GM19395 (cell line): ENCODE measurements at regions not wholly inside any gene's neighbourhood (a gene's known extent, or its start where the extent isn't known, plus 50 kb on each side); places are given as distances from the start of the nearest gene placed in this dataset.
"Not testable (repeated sequence)": the region's sequence is repeated elsewhere in the genome, so short reads cannot be mapped to it uniquely, and the experiment has no call there.

Source experiments
- ATAC-seq: cut with Tn5 transposase; IDR thresholded peaks from one replicate; pipeline ENCODE4 v1.9.1; 2021; ENCODE audit warnings: mild to moderate bottlenecking, moderate library complexity; ENCODE audit not compliant: unreplicated experiment

DNA sequence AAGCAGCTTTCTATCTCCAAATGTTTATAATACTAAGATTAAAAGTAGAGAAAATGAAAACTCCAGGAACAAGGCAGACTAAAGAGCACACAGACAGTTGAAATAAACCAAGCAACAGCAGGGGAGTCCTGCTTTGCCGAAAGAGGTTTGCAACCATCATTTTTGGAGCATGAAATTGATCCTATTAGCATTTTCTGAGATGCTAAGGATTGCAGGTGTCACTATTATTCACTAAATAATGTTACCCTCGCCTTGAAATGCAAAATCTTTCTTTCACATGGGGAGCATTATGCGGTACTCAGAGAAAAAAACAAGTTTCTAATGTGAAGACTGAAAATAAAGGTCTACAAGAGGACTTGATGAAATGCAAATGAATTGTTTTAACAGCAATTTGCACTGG, 81.7 kb upstream of the DNAJC10 start:
- ATAC-seq, result no peak

DNA sequence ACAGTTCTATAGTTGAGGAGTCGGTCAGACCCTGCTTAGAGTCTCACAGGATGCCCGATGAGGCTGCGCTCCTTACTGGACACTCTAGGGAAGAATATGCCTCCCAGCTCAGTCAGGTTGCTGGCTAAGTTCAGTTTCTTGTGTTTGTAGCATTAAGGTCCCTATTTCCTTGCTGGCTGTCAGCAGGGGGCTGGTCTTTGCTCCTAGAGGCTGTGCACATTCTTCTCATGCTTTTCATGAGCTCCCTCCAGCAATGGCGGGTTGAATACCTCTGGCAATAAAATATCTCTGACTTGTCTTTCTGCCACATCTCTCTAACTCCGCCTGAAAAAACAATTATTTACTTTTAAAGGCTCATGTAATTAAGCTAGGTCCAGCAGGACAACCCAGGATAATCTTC, 79.4 kb upstream of the DNAJC10 start:
- ATAC-seq, result no peak

DNA sequence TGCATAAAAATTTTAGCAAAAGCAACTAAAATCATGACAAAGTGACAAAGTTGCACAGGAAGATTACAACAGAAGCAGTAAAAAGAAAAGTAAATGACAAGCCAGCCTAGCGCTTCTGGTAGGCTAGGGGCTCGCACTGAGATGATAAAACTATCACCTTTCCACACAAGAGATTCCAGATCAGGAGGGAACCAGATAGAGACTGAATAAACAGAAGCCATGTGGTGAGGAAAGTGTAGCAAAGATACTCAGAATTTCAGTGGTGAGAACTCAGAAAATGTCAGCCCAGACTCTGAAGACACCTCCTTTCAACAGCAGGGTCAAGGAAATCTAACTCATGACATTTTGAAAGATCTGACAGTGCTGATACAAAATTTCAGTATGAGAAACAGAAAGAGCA, 77.4 kb upstream of the DNAJC10 start:
- no peak for ATAC-seq

DNA sequence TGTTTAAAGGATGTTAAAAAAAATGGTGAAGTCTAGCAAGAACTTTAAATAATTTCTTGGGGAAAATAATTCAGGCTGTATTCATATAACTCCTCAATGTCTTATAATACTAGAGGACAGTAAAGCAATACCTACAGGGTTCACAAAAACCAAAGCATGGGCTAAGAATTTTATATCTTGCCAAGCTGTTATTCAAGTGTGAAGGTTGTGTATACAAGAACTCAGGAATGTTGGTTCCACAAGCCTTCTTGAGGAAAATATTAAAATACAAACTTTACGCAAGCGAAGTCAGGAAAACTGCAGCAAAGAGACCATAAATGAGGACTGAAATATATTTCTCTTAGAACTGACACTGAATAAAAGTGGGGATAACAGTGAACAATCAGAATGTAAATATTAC, 76.1 kb upstream of the DNAJC10 start:
- ATAC-seq, result no peak

DNA sequence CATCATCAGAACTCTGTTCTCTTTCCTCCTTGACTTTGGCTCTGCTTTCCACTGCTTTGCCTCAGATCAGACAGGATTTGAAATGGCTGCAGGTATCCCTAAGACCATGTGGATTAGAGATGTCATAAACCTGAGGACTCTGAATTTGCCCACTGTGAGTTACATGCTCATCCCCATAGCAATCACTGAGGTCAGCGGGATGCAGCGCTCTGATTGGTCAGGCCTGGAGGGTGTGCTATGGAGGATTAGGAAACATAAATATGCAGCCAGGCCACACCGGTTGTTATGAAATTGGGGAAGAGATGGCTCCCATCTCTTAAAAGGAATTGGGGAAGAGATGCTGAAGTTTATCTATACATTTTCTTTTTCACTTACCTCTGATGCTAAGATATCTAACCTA, 73.7 kb upstream of the DNAJC10 start:
- ATAC-seq, result peak; percentile 99

DNA sequence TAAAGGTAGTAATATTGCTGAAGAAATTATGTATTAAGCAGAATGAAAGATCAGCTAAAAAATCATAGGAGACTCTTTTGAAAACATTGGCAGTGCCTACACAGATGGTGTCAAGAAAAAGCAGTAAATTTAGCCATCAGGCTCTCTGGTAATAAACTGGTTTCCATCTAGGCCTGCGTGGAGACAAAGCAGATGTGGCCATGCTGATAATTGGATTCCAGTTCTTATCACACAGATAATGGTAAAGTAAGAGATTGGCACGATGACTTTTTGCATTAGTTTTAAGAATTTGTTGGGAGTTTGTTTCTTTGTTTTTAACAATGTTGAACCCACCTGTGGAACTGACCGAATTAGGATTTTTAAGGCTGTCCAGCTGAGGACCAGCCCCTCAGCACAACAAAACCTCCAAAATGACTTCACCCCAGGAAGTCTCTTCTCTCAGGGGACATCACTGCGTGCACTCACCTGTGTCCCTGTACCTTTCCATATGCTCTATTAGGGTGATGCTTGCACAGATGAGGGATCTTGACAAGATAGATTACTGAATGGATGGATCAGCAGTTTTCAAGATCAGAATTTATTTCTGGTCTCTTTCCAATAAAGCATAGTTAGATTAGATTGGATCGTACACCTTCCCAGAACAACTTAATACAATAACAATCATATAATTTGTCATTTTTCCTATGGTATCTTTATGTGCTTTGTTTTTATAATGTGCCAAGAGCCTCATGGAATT, 69.1 kb upstream of the DNAJC10 start:
- no peak for ATAC-seq

DNA sequence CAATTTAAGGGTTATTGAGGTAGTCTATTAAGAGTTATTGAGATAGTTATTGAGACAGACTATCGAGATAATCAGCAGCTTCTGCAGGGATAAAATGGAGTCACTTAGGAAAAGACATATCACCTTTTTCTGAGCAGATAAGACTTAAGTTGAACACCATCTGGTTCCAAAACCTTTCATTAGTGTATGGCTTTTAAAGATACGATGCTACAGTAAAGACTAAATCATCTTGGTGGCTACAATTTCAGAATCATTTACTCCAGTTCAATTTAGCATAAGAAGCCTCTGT, 68.6 kb upstream of the DNAJC10 start:
- ATAC-seq, result no peak

DNA sequence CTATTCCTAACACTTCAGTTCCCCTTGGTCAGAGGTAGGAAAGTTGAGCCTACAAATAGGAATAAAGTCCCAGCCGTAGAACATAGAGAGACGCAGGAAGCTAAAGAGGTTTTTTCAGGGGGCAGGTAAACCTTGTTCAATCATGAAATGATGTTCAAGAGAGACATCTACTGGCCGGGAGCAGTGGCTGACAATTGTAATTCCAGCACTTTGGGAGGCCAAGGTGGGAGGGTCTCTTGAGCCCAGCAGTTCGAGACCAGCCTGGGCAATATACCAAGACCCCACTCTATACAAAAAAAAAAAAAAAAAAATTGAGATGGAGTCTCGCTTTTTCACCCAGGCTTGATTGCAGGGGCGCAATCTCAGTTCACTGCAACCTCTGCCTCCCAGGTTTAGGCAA, 66.7 kb upstream of the DNAJC10 start:
- peak; percentile 76 for ATAC-seq

DNA sequence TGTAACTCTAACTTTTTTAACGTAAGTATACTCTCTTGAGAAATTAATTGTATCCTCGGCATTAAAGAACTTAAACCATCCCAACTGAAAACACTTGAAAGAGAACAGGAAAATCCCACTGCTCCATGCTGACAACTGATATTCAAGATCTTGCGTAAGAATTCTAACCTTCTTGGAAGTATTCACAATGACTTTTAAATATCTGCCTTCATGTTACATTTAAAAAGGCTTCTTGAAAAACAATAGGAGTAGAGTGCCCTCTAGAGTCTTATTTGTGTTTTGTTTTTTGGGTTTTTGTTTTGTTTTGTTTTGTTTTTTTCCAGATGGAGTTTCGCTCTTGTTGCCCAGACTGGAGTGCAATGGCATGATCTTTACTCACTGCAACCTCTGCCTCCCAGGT, 65.4 kb upstream of the DNAJC10 start:
- ATAC-seq, result peak; percentile 46

DNA sequence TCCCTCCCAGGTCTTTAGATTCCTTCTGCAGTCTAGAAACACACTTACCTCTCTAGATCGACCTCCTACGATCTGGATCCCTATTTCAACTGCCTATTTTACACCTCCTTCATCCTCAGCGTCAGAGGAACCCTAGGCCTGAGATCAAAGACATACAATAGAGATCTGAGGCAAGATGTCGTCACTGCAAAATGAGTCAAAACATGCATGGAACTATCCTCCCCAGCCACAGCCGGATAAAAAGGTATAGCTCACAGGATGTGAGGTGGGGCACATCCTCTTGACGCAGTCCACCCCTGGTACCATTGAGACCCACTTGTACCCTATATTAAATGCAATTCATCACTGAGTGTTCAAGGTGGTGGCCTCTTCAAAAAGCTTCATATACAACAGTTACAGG, 63.7 kb upstream of the DNAJC10 start:
- ATAC-seq, result no peak

DNA sequence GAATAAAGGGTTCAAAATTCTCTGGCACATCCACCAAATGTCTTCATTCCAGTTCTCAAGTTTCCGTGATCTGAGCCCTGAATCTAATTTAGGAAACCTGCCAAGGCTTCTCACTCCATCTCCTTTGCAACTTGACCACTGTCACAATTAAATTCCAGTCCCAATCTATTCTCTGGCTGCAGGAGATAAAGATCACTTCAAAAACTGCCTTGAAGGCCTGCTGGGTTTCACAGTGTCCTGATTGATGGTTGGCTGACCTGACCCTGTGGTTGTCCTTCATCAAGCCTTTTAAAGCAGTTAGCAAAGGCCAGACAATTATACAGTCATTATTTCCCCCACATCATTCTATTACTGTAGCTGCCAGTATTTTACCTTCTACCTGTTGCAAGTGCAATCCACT, 60.3 kb upstream of the DNAJC10 start:
- ATAC-seq, result no peak

DNA sequence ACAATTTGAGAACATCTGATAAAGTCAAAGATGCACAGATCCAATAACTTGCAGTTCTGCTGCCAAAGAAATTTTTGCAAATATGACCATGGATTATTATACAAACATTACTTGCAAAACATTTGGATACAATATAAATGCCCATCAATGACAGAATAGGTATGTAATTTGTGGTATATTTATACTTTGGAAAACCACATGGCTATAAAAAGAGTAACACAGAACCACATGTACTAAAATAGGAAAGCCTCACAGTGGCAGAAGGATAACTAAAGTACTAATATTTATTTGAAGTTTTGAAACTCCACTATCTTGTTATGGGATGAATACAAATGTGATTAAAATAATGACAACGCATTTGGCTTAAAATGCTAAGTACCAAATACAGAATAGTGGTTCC, 51.8 kb upstream of the DNAJC10 start:
- no peak for ATAC-seq

DNA sequence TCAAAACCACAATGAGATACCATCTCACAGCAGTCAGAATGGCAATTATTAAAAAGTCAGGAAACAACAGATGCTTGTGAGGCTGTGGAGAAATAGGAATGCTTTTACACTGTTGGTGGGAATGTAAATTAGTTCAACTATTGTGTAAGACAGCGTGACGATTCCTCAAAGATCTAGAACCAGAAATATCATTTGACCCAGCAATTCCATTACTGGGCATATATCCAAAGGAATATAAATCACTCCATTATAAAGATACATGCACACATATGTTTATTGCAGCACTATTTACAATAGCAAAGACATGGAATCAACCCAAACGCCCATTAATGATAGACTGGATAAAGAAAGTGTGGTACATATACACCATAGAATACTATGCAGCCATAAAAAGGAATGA, 50.6 kb upstream of the DNAJC10 start:
- ATAC-seq, result not testable (repeated sequence)
